Esophagus muscularis mucosa (tissue), 4 donors: ENCODE measurements at regions not wholly inside any gene's neighbourhood (a gene's known extent, or its start where the extent isn't known, plus 50 kb on each side); places are given as distances from the start of the nearest gene placed in this dataset.

ENCODE experiments used
- EP300 ChIP-seq: sonication (generic); formaldehyde crosslinking; IDR thresholded peaks from one replicate; pipeline ENCODE4 v1.6.1; 2017; ENCODE audit warnings: antibody characterized with exemption
- POLR2A ChIP-seq: fragments of 450-650 bp; IDR thresholded peaks from one replicate; pipeline ENCODE4 v1.6.1; 2017; ENCODE audit warnings: antibody characterized with exemption, moderate library complexity, mild to moderate bottlenecking, low read depth
- POLR2AphosphoS5 ChIP-seq, 2 donors: sonication (generic); formaldehyde crosslinking; IDR thresholded peaks; one replicate each; pipeline ENCODE4 v1.6.1; 2017; ENCODE audit warnings: antibody characterized with exemption in 2 of 2
- TF ChIP-seq, protein P1 (sequence below), 3 experiments: fragments of 200-600 bp in 2 of 3; fragments of 450-650 bp in 1 of 3; sonication (generic) in 2 of 3; IDR thresholded peaks; one replicate each; pipeline ENCODE4 v1.5.1; 2017 to 2019; ENCODE audit warnings: antibody characterized with exemption in 3 of 3, mild to moderate bottlenecking in 2 of 3, moderate library complexity in 1 of 3

DNA sequence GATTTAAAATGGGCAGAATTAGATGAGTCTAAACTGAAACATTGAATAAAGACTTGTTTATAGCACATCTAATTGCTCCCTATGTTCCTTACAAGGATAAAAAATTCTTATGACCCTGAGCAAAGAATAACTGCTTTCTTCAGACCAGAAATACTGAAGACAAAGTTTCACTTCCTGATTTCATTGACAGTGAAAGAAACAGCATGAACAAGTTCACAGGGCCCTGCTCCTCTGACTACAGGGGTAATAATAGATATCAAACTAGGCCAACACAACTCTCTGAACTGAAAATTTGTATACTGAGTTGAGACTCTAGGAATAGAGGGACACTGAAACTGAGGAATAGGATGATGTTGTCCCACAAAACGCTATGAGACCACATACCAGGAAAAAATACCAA is 1383.3 kb upstream of the CDH2 start:
- TF ChIP-seq, protein P1, sequence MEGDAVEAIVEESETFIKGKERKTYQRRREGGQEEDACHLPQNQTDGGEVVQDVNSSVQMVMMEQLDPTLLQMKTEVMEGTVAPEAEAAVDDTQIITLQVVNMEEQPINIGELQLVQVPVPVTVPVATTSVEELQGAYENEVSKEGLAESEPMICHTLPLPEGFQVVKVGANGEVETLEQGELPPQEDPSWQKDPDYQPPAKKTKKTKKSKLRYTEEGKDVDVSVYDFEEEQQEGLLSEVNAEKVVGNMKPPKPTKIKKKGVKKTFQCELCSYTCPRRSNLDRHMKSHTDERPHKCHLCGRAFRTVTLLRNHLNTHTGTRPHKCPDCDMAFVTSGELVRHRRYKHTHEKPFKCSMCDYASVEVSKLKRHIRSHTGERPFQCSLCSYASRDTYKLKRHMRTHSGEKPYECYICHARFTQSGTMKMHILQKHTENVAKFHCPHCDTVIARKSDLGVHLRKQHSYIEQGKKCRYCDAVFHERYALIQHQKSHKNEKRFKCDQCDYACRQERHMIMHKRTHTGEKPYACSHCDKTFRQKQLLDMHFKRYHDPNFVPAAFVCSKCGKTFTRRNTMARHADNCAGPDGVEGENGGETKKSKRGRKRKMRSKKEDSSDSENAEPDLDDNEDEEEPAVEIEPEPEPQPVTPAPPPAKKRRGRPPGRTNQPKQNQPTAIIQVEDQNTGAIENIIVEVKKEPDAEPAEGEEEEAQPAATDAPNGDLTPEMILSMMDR (IDR thresholded peaks at IDR 0.05), result no peak
- no peak for TF ChIP-seq POLR2A
- no peak for TF ChIP-seq POLR2AphosphoS5 (IDR thresholded peaks at IDR 0.05)
- TF ChIP-seq EP300, result no peak
